Spleen (tissue), 7 donors: ENCODE measurements at regions not wholly inside any gene's neighbourhood (a gene's known extent, or its start where the extent isn't known, plus 50 kb on each side); places are given as distances from the start of the nearest gene placed in this dataset.

ENCODE experiments used
- POLR2A ChIP-seq, 3 donors: fragments of 450-650 bp; IDR thresholded peaks; one replicate each; pipeline ENCODE4 v1.5.1; 2017; ENCODE audit warnings: antibody characterized with exemption in 3 of 3, mild to moderate bottlenecking in 1 of 3
- POLR2AphosphoS5 ChIP-seq, 3 donors: sonication (generic); formaldehyde crosslinking; IDR thresholded peaks; one replicate each; pipeline ENCODE4 v1.5.1; 2017; ENCODE audit warnings: antibody characterized with exemption in 3 of 3
- TF ChIP-seq, protein P1 (sequence below), 11 experiments: fragments of 200-600 bp in 7 of 11; fragments of 450-650 bp in 4 of 11; sonication (generic) in 4 of 11; IDR thresholded peaks in 8 of 11; conservative IDR thresholded peaks in 3 of 11; 1 replicate in 7 of 11; 2 replicates in 4 of 11; pipeline versions ENCODE4 v1.4.0 to v1.8.0; 2016 to 2021; ENCODE audit warnings: antibody characterized with exemption in 11 of 11, inconsistent platforms in 4 of 11, mild to moderate bottlenecking in 1 of 11
- donor health status: DM: no; HTN: no; CAD: no; lungs with moderate emphysema.
- donor health status: DM: no; HTN: no; CAD: no.
- donor health status: DM: no; HTN: no; CAD: no.

DNA sequence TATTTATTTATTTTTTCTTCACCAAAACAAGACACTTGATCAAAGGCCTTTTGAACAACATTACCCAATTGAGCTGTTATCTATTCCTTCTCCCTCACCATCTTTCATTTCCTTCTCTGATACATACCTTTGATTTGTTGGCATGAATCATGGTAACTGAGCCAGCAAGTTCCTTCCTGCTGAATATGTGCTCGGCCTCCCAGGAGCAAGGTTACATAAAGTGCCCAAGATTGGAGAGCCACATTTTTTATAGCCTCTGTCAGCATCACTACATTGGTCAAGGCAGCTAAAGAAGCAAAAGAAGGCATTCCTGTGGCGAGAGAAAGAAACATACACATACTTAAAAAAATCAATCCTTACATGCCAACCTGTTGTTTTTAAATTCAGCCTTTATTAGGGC is 369.6 kb downstream of the CYLC2 start:
- TF ChIP-seq, protein P1, sequence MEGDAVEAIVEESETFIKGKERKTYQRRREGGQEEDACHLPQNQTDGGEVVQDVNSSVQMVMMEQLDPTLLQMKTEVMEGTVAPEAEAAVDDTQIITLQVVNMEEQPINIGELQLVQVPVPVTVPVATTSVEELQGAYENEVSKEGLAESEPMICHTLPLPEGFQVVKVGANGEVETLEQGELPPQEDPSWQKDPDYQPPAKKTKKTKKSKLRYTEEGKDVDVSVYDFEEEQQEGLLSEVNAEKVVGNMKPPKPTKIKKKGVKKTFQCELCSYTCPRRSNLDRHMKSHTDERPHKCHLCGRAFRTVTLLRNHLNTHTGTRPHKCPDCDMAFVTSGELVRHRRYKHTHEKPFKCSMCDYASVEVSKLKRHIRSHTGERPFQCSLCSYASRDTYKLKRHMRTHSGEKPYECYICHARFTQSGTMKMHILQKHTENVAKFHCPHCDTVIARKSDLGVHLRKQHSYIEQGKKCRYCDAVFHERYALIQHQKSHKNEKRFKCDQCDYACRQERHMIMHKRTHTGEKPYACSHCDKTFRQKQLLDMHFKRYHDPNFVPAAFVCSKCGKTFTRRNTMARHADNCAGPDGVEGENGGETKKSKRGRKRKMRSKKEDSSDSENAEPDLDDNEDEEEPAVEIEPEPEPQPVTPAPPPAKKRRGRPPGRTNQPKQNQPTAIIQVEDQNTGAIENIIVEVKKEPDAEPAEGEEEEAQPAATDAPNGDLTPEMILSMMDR (IDR thresholded peaks at IDR 0.05 in 8 of 11, conservative IDR thresholded peaks at IDR 0.05 in 3 of 11): no peak
- no peak for TF ChIP-seq POLR2AphosphoS5 (IDR thresholded peaks at IDR 0.05)
- no peak for TF ChIP-seq POLR2A (IDR thresholded peaks at IDR 0.05)
